OCI-LY7 (cell line): ENCODE measurements at regions not wholly inside any gene's neighbourhood (a gene's known extent, or its start where the extent isn't known, plus 50 kb on each side); places are given as distances from the start of the nearest gene placed in this dataset.
A peak's percentile ranks its signal among the peaks of the same experiment; 100 is the strongest.

Experiments
- BruUV-seq: library from RNA; stranded (reverse); fragments of 400-500 nt; replicated peaks from 2 replicates; lab custom pipeline; 2021; lab: Mats Ljungman, UMichigan
- CTCF ChIA-PET: fragments of 300-600 bp; sonication (Branson Sonifier 250); formaldehyde crosslinking; loops from one replicate; lab custom pipeline; 2022; ENCODE audit warnings: antibody characterized with exemption; ENCODE audit not compliant: unreplicated experiment; lab: Charles Lee
- POLR2A ChIA-PET: fragments of 300-600 bp; sonication (Branson Sonifier 250); formaldehyde crosslinking; loops from one replicate; lab custom pipeline; 2022; ENCODE audit warnings: antibody characterized with exemption; lab: Charles Lee
- DNase-seq: peaks from one replicate; pipeline ENCODE4 v3.0.0-alpha.2; 2015; ENCODE audit warnings: low spot score
- H2AFZ ChIP-seq: fragments of 200-600 bp; sonication (generic), shearing (Covaris generic); 2 replicates; pipeline ENCODE4 v1.6.1; 2014; ENCODE audit warnings: mild to moderate bottlenecking, antibody characterized with exemption, low read length, moderate library complexity
- H3K27ac ChIP-seq: fragments of 200-600 bp; sonication (generic); 2 replicates; pipeline ENCODE4 v1.5.1; 2014; ENCODE audit warnings: mixed run types, low read depth, mild to moderate bottlenecking, moderate library complexity, low read length, inconsistent platforms; ENCODE audit not compliant: poor library complexity, severe bottlenecking
- H3K36me3 ChIP-seq: fragments of 200-600 bp; sonication (generic); 2 replicates; pipeline ENCODE4 v1.6.1; 2014; ENCODE audit warnings: mild to moderate bottlenecking, antibody characterized with exemption, low read length, moderate library complexity, mixed read lengths; ENCODE audit not compliant: insufficient read depth
- H3K4me1 ChIP-seq: fragments of 200-600 bp; sonication (generic); 2 replicates; pipeline ENCODE4 v1.5.1; 2014; ENCODE audit warnings: mild to moderate bottlenecking, low read length; ENCODE audit not compliant: insufficient read depth, poor library complexity, severe bottlenecking
- H3K4me2 ChIP-seq: fragments of 200-600 bp; sonication (generic); 2 replicates; pipeline ENCODE4 v1.6.1; 2014; ENCODE audit warnings: mild to moderate bottlenecking, low read length
- H3K4me3 ChIP-seq: fragments of 200-600 bp; sonication (generic); 2 replicates; pipeline ENCODE4 v1.5.1; 2014; ENCODE audit warnings: mild to moderate bottlenecking, low read depth, low read length; ENCODE audit not compliant: poor library complexity, severe bottlenecking
- H3K79me2 ChIP-seq: fragments of 200-600 bp; sonication (generic); 2 replicates; pipeline ENCODE4 v1.6.1; 2016; ENCODE audit warnings: low read depth, mild to moderate bottlenecking, low read length, moderate library complexity, mixed read lengths; ENCODE audit not compliant: insufficient read depth
- H3K9me2 ChIP-seq: fragments of 200-600 bp; sonication (generic); 2 replicates; pipeline ENCODE4 v1.6.1; 2016; ENCODE audit warnings: mild to moderate bottlenecking, low read length, mixed read lengths; ENCODE audit not compliant: insufficient read depth
- H3K9me3 ChIP-seq: fragments of 200-600 bp; sonication (generic); 2 replicates; pipeline ENCODE4 v1.6.1; 2014; ENCODE audit warnings: mild to moderate bottlenecking, mixed run types, low read length, mixed read lengths
- H4K20me1 ChIP-seq: fragments of 200-600 bp; sonication (generic); 2 replicates; pipeline ENCODE4 v1.6.1; 2014; ENCODE audit warnings: mild to moderate bottlenecking, antibody characterized with exemption, low read length, moderate library complexity, mixed read lengths; ENCODE audit not compliant: insufficient read depth
- EZH2phosphoT487 ChIP-seq: fragments of 200-600 bp; sonication (generic); IDR thresholded peaks from 2 replicates; pipeline ENCODE4 v1.6.1; 2018; ENCODE audit warnings: low read depth, borderline replicate concordance, mild to moderate bottlenecking, mixed run types, antibody characterized with exemption, low read length, moderate library complexity, mixed read lengths
- intact Hi-C: fragments of 100-400 bp; cut with micrococcal nuclease; formaldehyde crosslinking; loops from one replicate; pipeline ENCODE4 v1.10.0; 2022; ENCODE audit not compliant: unreplicated experiment
- TF ChIP-seq, protein P1 (sequence below): fragments of 200-600 bp; sonication (generic); conservative IDR thresholded peaks from 2 replicates; pipeline ENCODE4 v1.5.1; 2014; ENCODE audit warnings: mild to moderate bottlenecking, antibody characterized with exemption, low read length, moderate library complexity, mixed read lengths

DNA sequence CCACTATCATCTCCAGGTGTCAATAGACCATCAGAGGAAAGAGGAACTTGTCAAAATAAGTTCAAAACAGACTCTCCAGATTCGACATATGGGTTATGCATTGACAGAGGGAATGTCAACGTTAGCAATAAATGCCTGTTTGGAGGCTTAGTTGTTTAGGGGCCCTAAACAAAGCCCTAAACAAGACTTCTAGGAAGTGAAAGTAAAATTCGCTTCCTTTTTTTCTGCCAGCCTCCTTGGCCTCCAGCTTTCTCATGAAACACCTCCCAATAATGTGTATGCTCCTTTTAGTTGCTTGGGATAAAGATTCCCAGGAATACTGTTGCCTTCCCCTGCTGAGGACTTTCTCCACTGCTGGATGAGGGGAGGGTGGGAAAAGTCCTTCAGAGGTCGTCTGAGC lies 70.9 kb upstream of the ARNT2 start:
- Histone ChIP-seq H3K36me3 (no peaks in the 10 kb centered on the region), H3K79me2 (no peaks in the 10 kb centered on the region), H3K4me2 (no peak overlapping the region), H3K27ac (no peak overlapping the region), H3K9me2 (no peaks in the 10 kb centered on the region), H2AFZ (no peak overlapping the region), H4K20me1 (no peaks in the 10 kb centered on the region), H3K9me3 (no peaks in the 10 kb centered on the region), H3K4me3 (no peak overlapping the region), H3K4me1 (no peaks in the 10 kb centered on the region)
- TF ChIP-seq, protein P1, sequence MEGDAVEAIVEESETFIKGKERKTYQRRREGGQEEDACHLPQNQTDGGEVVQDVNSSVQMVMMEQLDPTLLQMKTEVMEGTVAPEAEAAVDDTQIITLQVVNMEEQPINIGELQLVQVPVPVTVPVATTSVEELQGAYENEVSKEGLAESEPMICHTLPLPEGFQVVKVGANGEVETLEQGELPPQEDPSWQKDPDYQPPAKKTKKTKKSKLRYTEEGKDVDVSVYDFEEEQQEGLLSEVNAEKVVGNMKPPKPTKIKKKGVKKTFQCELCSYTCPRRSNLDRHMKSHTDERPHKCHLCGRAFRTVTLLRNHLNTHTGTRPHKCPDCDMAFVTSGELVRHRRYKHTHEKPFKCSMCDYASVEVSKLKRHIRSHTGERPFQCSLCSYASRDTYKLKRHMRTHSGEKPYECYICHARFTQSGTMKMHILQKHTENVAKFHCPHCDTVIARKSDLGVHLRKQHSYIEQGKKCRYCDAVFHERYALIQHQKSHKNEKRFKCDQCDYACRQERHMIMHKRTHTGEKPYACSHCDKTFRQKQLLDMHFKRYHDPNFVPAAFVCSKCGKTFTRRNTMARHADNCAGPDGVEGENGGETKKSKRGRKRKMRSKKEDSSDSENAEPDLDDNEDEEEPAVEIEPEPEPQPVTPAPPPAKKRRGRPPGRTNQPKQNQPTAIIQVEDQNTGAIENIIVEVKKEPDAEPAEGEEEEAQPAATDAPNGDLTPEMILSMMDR = no peak
- no peak for TF ChIP-seq EZH2phosphoT487
- ChIA-PET POLR2A (no interaction called here), CTCF (no interaction called here)
- DNase-seq = peak; percentile 1
- no TSS peak for BruUV-seq
- intact Hi-C loops = no loop called here

DNA sequence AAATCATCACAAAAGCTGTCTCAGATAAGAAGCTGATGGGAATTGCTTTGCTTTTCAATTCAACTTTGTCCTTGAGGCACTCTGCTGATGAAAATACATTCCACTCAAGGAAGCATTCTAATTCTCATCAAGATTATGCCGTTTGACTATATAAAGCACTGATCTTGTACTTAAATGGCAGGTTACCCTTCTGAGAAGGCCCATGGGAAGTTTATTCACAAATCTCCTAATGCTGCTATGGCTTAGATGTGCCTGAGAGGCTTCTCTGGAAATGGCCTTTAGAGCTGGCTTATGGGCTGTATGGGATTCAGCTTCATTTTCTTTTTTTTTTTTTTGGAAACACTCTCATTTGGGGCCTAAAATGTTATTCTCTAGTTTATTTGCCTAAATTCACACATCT lies 69.7 kb upstream of the ARNT2 start:
- Histone ChIP-seq H3K4me1 (no peaks in the 10 kb centered on the region), H3K36me3 (no peaks in the 10 kb centered on the region), H3K9me2 (no peaks in the 10 kb centered on the region), H4K20me1 (no peaks in the 10 kb centered on the region), H3K27ac (no peak overlapping the region), H2AFZ (no peak overlapping the region), H3K4me3 (no peak overlapping the region), H3K9me3 (no peaks in the 10 kb centered on the region), H3K4me2 (no peak overlapping the region), H3K79me2 (no peaks in the 10 kb centered on the region)
- no peak for TF ChIP-seq EZH2phosphoT487
- TF ChIP-seq, protein P1 = no peak
- POLR2A ChIA-PET = no interaction called here
- no peak for DNase-seq
- BruUV-seq = no TSS peak
- CTCF ChIA-PET = no interaction called here
- intact Hi-C loops = no loop called here

DNA sequence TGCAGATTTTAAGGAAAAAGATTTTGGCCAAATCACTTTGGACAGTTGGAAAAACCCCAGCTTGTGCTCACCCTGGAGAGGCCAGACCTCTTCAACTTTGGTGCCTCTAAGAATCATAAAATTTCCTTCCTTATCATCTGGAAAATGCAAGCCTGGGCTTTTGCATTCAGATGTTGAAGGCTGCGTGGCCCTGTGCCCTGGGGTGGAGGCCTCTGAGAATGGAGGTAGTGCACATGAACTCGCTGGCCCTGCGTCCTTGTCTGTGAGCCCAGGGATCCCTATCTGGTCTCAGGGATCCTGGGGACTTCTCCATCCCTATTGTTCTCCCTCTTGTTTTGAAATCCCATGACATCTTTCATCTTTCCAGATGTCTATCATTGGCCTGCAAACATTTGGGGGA lies 64.6 kb upstream of the ARNT2 start:
- ChIA-PET CTCF (no interaction called here), POLR2A (no interaction called here)
- Histone ChIP-seq H3K9me2 (no peaks in the 10 kb centered on the region), H4K20me1 (no peaks in the 10 kb centered on the region), H3K27ac (no peak overlapping the region), H3K79me2 (no peaks in the 10 kb centered on the region), H3K4me1 (no peaks in the 10 kb centered on the region), H3K4me3 (no peak overlapping the region), H2AFZ (no peak overlapping the region), H3K36me3 (no peaks in the 10 kb centered on the region), H3K4me2 (no peak overlapping the region), H3K9me3 (no peaks in the 10 kb centered on the region)
- TF ChIP-seq EZH2phosphoT487 = no peak
- TF ChIP-seq, protein P1 = no peak
- DNase-seq = no peak
- no TSS peak for BruUV-seq
- intact Hi-C loops = no loop called here
